ENCODE measurements at regions not wholly inside any gene's neighbourhood (a gene's known extent, or its start where the extent isn't known, plus 50 kb on each side); places are given as distances from the start of the nearest gene placed in this dataset.

GRCh38 chr4:92012899-92013867 is 290.6 kb upstream of the GRID2 start:
- Mint-ChIP-seq H3K4me1 (no peaks in the 10 kb centered on the region), H3K9me3 (peaks cover 0 to 4% (median 3%) of the 10 kb centered on the region in 7 donors), H3K27me3 (ENCODE audit: low read depth in 3 of 3) (peaks cover 0 to 3% (median 1%) of the 10 kb centered on the region in 3 donors), H3K27ac (no peak overlapping the region), H3K36me3 (no peaks in the 10 kb centered on the region), H3K4me3 (no peak overlapping the region)
- no peaks in the 10 kb centered on the region for H3K36me3 ChIP-seq (replicated peaks in 1 of 2; ENCODE audit: control insufficient read depth in 1 of 2, insufficient read depth in 2 of 2, low read length in 2 of 2)
- no peak for DNase-seq
- H3K79me2 ChIP-seq (ENCODE audit: insufficient read depth, low read length), result no peaks in the 10 kb centered on the region
- H3K4me3 ChIP-seq (replicated peaks in 1 of 3; ENCODE audit: low read depth in 2 of 3, low read length in 3 of 3), result no peak overlapping the region
- no peaks in the 10 kb centered on the region for H3K27me3 ChIP-seq (ENCODE audit: control insufficient read depth in 2 of 2, insufficient read depth in 2 of 2, low read length in 2 of 2)
- intact Hi-C loops (cut with micrococcal nuclease), result no loop called here
- no peak overlapping the region for H3K9ac ChIP-seq (ENCODE audit: insufficient read depth, low read length, poor library complexity, severe bottlenecking)
- no peak overlapping the region for H3K4me2 ChIP-seq (replicated peaks; ENCODE audit: extremely low read depth, low read length, poor library complexity, severe bottlenecking)
- no peak for TF ChIP-seq CTCF (IDR thresholded peaks at IDR 0.05)
- H2AFZ ChIP-seq (ENCODE audit: insufficient read depth, low read depth, low read length, poor library complexity, severe bottlenecking), result no peak overlapping the region
- H3K4me1 ChIP-seq (ENCODE audit: control insufficient read depth in 1 of 2, insufficient read depth in 2 of 2, low read length in 2 of 2), result no peaks in the 10 kb centered on the region
- 60% methylated on average over 3 of the region's 16 CpGs for WGBS (ENCODE audit: insufficient coverage)
- H3K27ac ChIP-seq (ENCODE audit: low read depth in 1 of 2, low read length in 2 of 2), result no peak overlapping the region
- H4K20me1 ChIP-seq (ENCODE audit: insufficient read depth, low read length), result no peaks in the 10 kb centered on the region
- H3K9me3 ChIP-seq (replicated peaks in 1 of 2; ENCODE audit: control insufficient read depth in 1 of 2, insufficient read depth in 1 of 2, low read length in 2 of 2), result peaks cover 0 to 4% of the 10 kb centered on the region in 2 donors

GRCh38 chr4:92014067-92014466 is 289.7 kb upstream of the GRID2 start:
- H3K36me3 ChIP-seq (replicated peaks in 1 of 2; ENCODE audit: control insufficient read depth in 1 of 2, insufficient read depth in 2 of 2, low read length in 2 of 2), result no peaks in the 10 kb centered on the region
- H4K20me1 ChIP-seq (ENCODE audit: insufficient read depth, low read length), result no peaks in the 10 kb centered on the region
- H3K4me3 ChIP-seq (replicated peaks in 1 of 3; ENCODE audit: low read depth in 2 of 3, low read length in 3 of 3), result no peak overlapping the region
- no peak overlapping the region for H3K4me3 Mint-ChIP-seq
- no peaks in the 10 kb centered on the region for H3K79me2 ChIP-seq (ENCODE audit: insufficient read depth, low read length)
- intact Hi-C loops (cut with micrococcal nuclease), result no loop called here
- peaks cover 0 to 4% (median 3%) of the 10 kb centered on the region in 7 donors for H3K9me3 Mint-ChIP-seq
- H3K36me3 Mint-ChIP-seq, result no peaks in the 10 kb centered on the region
- peaks cover 0 to 3% (median 1%) of the 10 kb centered on the region in 3 donors for H3K27me3 Mint-ChIP-seq (ENCODE audit: low read depth in 3 of 3)
- no peak overlapping the region for H3K4me2 ChIP-seq (replicated peaks; ENCODE audit: extremely low read depth, low read length, poor library complexity, severe bottlenecking)
- H3K9ac ChIP-seq (ENCODE audit: insufficient read depth, low read length, poor library complexity, severe bottlenecking), result no peak overlapping the region
- no CpG with 5 or more reads among the region's 3 CpGs for WGBS (ENCODE audit: insufficient coverage)
- no peak for TF ChIP-seq CTCF (IDR thresholded peaks at IDR 0.05)
- H3K27me3 ChIP-seq (ENCODE audit: control insufficient read depth in 2 of 2, insufficient read depth in 2 of 2, low read length in 2 of 2), result no peaks in the 10 kb centered on the region
- H2AFZ ChIP-seq (ENCODE audit: insufficient read depth, low read depth, low read length, poor library complexity, severe bottlenecking), result no peak overlapping the region
- H3K9me3 ChIP-seq (replicated peaks in 1 of 2; ENCODE audit: control insufficient read depth in 1 of 2, insufficient read depth in 1 of 2, low read length in 2 of 2), result peaks cover 0 to 4% of the 10 kb centered on the region in 2 donors
- no peak overlapping the region for H3K27ac ChIP-seq (ENCODE audit: low read depth in 1 of 2, low read length in 2 of 2)
- DNase-seq, result no peak
- no peaks in the 10 kb centered on the region for H3K4me1 ChIP-seq (ENCODE audit: control insufficient read depth in 1 of 2, insufficient read depth in 2 of 2, low read length in 2 of 2)
- H3K4me1 Mint-ChIP-seq, result no peaks in the 10 kb centered on the region
- H3K27ac Mint-ChIP-seq, result no peak overlapping the region
